Renal pelvis (tissue), 1 donor: ENCODE measurements at regions not wholly inside any gene's neighbourhood (a gene's known extent, or its start where the extent isn't known, plus 50 kb on each side); places are given as distances from the start of the nearest gene placed in this dataset.
"Not testable (repeated sequence)": the region's sequence is repeated elsewhere in the genome, so short reads cannot be mapped to it uniquely, and the experiment has no call there.

ENCODE experiments used
- DNase-seq: peaks from one replicate; pipeline ENCODE4 v3.0.0-alpha.2; 2013

DNA sequence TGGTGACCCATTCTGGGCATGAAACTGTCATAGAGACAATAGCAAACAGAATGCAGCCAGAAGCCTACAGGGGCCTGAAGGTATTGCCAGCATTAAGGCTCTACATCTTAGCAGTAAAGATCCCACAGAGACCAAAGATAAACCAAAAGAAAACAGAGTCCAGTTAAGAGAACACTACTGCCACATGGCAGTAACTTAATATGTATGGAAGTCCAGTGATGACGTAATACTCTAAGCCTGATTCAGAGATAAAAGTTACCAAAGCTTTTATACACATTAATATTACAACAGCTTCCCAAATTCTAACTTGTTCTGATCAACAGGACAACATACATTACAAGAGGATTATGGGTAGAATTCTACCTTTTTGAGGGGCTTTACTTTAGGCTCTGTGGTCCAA, 371.5 kb downstream of the PRELID2 start:
- DNase-seq = no peak

DNA sequence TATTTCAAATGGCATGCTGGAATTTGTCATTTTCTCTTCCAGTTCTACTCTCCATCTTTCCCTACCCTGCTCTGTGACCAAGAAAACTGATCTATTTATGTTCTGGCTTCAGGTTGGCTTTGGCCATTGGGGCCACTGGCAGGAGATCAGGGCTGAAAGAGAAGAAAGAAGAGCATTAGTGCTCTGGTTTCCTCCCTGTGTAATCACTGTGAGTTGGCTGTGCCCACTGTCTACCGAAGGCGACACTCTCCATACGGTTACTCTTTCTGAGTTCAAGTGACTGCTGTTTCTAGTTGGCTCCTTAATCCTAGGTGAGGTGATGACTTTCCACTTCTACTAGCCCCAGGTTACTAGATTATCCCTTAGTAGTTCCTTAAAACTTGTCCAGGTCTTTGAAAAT, 372.6 kb downstream of the PRELID2 start:
- no peak for DNase-seq

DNA sequence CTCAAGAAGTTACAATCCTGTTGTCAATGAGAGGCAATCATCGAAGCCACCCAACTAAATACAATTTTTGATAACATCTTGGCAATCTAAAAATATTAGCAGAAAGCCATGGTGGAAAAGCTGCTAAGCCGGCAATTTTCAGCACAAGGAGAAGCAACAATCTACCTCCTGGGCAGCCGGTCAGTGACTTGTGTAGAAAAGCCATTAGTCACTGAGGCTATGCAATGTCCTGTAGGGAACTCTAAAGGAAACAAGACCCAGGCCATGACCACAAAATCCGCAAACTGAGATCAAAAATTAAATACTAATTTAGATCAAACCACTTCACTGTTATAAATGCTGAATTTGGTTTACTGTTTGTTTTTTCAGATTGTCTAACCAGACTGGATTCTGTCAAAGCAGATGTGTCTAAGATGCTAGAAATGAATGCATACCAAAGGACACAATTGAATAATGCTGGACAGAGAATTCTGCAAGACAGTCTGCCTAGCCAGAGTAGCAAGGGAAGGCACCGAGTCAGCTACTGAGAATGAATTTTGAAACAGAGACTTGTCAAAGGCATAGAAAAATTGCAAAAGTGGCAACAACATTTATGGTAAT, 384.8 kb downstream of the PRELID2 start:
- no peak for DNase-seq

DNA sequence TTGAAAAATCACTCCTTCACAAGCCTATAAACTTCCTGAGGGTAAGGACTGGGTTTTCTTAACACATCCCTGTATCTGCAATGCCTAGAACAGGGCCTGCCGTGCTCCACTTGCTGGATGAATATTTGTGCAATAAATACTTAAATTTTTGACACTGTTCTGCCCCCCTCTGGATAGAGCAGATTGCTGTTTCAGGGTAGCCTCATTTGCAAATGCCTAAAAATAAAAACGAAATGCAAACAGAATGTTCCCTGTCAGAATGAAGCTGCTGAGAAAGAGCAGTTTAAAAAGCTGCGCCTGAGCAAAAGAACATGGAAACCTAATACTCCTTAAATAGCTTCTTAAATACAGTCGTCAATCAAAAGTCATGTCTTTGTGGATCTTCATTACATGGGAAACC, 385.3 kb downstream of the PRELID2 start:
- no peak for DNase-seq

DNA sequence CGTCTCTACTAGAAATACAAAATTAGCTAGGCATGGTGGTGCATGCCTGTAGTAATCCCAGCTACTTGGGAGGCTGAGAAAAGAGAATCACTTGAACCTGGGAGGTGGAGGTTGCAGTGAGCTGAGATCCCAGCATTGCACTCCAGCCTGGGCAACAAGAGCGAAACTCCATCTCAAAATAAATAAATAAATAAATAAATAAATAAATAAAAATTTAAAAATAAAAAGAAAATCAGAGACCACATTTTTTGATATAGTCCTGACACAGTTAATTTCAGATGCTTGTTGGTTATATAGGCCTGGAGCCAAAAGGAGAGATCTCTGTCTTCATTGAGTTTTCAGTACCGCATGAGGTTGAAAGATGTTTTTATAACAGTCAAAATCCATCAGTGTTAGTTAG, 388.3 kb downstream of the PRELID2 start:
- DNase-seq = not testable (repeated sequence)

- no peak for DNase-seq
Observed at GRCh38 chr5:145446412-145446811, 388.7 kb downstream of the PRELID2 start.

GRCh38 chr5:145445027-145445426, 390.1 kb downstream of the PRELID2 start:
- no peak for DNase-seq

- no peak for DNase-seq
Observed at GRCh38 chr5:145443964-145444363, 391.2 kb downstream of the PRELID2 start.

DNA sequence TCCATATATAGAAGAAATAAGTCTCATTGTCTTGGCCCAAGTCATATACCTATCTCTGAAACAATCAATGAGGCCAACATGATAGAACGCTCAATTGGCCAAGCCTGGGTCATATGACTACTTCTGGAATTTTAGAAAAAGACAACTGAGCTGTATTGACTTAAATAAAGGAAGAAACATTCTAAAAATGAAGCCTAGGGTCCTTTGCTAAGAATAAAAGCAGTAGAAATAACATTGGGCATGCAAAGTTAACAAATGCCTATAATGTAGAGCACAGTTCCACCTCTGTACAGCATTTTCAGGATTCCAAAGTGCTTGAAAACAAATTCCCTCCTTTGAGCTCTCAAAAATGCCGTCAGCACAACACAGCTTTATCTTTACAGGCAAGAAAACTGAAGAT, 391.8 kb downstream of the PRELID2 start:
- DNase-seq = no peak

GRCh38 chr5:145442661-145443060, 392.5 kb downstream of the PRELID2 start:
- not testable (repeated sequence) for DNase-seq

DNA sequence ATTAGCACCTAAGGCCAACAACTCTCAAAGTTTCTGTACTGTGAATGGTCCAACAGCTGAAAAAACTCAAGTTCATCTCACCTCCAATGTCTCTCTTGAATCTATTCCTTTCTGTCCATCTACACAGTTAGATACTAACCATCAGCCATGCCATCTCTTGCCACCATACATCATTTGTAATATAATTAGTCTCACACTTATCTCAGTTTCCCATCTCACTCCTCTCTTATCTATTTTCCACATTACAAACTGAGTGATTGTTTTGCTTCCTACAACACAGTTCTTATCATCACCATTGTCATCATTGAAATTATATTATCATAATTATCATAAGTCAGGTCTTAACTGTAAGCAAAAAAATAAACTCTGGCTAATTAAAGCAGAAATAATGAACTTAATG, 393.9 kb downstream of the PRELID2 start:
- no peak for DNase-seq

- DNase-seq = no peak
Observed at GRCh38 chr5:145437627-145438026, 397.5 kb downstream of the PRELID2 start.

DNA sequence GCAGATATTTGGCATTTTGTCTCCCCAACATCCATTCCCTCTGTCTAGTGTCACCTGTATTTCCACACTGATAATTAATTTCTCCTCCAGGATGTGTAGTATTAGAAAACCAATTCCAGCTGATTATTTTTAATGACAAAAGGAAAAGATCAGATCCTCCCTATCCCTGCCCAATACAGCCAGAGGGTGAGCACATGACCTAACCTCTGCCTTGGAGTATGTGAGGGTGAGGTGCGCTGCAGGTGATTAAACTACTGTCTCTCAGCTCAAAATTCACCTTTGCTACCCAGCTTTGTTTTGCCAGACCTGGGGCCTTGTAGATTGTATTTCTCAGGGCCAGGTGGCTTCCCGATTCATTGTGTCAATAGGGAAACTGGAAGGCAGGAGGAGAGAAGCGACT, 402.1 kb downstream of the PRELID2 start:
- no peak for DNase-seq

GRCh38 chr5:145429170-145429569, 406.0 kb downstream of the PRELID2 start:
- no peak for DNase-seq

DNA sequence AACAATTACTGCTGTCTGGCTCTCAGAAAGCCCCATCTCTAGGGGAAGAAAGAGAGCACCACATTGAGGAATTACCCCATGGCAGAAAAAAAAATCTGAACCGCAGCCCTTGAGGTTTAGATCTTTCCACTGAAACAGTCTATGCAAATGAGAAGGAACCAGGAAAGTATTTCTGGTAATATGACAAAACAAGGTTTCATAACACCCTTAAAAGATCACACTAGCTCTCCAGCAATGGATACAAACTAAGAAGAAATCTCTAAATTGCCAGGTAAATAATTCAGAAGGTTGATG, 427.1 kb downstream of the PRELID2 start:
- no peak for DNase-seq

DNA sequence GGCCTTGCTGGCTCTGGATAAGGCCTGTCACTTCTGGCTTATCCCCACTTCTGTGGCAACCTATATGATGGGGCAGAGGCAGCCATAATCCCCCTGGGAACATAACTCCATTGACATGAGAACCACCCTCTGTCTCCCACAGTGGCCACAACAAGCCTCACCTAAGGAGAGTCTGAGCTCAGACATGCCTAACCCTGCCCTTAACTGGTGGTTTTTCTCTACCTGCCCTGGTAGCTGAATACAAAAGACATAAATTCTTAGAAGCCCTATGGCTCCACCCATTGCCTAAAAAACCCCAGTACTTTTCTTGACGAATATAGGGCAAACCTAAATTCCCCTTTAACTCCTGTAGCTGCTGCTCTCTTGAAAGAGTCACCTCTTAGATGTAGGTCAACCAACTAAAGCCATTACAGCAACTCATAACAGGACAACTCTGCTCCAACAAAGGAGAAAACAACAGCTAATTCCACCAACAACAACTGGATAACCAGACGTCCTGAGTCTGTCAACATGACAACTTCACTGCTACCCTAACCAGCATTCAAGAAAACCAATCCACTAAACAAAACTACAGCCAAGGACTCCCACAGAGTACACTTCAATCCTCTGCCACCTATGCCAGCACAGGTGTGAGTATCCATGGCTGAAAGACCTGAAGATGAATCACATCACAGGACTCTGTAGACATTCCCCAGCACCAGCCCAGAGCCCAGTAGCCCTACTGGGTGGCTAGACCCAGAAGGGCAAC, 427.7 kb downstream of the PRELID2 start:
- no peak for DNase-seq

DNA sequence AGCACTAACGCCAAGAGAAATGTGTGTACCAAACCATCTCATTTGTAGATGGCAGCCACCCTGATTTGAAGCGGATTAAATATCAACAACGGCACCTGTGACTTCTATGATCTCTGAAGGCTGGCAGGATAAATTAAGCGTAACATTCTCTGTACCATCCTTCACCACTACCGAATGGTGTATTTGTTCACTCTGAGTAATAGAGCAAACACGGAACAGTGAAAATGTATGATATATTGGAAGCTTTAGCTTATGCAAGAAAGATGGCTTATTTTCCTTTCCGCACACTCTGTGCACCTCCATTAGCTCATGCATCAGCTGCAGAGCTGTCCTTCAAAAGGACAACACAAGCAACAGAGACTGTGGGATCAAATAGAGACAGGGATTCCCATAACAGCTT, 431.1 kb downstream of the PRELID2 start:
- DNase-seq = no peak

DNA sequence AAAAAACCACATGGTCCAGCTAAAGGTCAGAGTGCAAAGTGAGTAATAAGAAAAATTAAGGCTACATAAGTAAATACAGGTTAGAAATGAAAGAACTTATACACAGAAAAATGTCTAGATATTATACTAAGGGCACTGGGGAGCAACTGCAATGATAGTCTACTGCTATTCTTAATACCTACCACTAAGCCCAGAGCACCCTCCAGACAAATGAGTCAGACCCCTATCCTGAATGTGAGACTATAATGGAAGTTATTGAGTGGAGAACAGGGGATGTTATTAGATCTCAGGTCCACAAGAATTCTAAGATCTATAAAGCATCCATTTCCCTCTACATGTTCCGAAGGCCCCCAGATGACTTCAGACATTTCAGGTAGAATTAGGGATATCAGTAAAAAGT, 438.3 kb downstream of the PRELID2 start:
- no peak for DNase-seq

DNA sequence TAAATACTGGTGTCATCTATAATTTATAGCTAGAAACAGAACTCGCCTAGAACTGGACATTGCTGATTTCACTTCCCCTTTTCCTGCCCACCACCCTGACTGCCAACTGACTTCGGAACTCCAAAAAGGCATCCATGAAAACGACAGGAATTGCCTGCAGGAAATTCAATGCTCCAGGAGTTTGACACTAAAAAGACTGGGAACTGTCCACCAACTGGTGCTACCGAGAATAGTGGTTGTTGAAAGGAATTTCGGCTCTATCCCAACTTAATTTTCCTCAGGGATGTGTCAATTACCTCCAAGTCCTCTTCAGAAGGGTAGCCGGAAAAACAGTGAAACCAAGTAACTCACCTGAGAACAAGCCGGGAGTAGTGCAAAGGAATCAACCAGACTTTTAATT, 440.0 kb downstream of the PRELID2 start:
- DNase-seq = not testable (repeated sequence)

GRCh38 chr5:145393426-145393825, 441.7 kb downstream of the PRELID2 start:
- DNase-seq = no peak

GRCh38 chr5:145389047-145389446, 446.1 kb downstream of the PRELID2 start:
- no peak for DNase-seq

DNA sequence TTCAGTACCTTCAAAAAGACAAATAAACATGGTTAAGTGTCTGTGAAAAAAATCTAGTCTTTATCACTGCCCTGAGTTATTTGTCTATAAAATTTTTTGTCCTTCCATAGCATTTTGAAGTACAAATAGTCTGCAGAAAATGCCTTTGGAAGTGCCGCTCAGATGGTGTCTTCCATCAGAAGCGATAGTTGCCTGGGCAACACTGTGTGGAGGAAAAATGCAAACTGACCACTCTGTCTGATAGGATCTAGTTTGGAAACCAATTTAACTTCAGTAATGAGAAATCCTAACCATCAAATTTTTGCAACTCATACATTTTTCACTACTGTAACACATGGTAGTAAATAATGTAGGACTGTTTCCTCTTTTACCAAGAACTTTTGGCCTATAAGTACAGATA, 449.9 kb downstream of the PRELID2 start:
- DNase-seq = no peak

GRCh38 chr5:145378226-145378625, 456.9 kb downstream of the PRELID2 start:
- DNase-seq = no peak

GRCh38 chr5:145375521-145375920, 459.6 kb downstream of the PRELID2 start:
- no peak for DNase-seq
